ENCODE measurements at regions not wholly inside any gene's neighbourhood (a gene's known extent, or its start where the extent isn't known, plus 50 kb on each side); places are given as distances from the start of the nearest gene placed in this dataset.

DNA sequence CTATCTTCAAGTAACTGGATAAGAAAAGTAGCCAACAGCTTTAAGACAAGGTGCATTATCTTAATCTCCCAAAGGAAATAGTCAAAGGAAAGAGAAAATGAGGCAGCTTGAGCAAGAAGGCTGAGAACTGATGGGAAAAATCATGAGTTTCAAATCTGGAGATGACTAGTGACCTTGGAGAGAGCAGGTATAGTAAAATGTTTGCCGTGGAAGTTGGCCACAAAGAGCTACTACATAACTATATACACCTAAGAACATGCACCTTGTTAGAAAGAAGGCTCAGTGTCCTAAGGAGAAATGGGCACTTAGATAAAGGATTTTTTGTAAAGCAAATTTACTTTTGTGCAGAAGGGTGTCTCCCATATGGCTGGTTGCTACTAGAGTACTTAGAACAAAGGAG is 80.8 kb upstream of the FSHB start:
- no peak for TF ChIP-seq CTCF (conservative IDR thresholded peaks at IDR 0.05; ENCODE audit: low read depth in 2 of 2)
- no peak for TF ChIP-seq REST (IDR thresholded peaks at IDR 0.05; ENCODE audit: unreplicated experiment)
- no peak for TF ChIP-seq EZH2 (IDR thresholded peaks at IDR 0.05; ENCODE audit: low read depth, unreplicated experiment)
- no peak for TF ChIP-seq JUNB (IDR thresholded peaks at IDR 0.05; ENCODE audit: unreplicated experiment)
- TF ChIP-seq CREB1 (CRISPR knock-in tag; IDR thresholded peaks at IDR 0.05; ENCODE audit: low read depth): no peak
- no peak for TF ChIP-seq POLR2AphosphoS5 (IDR thresholded peaks at IDR 0.05; ENCODE audit: low read depth)

All from GM23338 (cell line).